D721Med (cell line): ENCODE measurements at regions not wholly inside any gene's neighbourhood (a gene's known extent, or its start where the extent isn't known, plus 50 kb on each side); places are given as distances from the start of the nearest gene placed in this dataset.

Source experiments
- DNase-seq: peaks from one replicate; pipeline ENCODE4 v3.0.0; 2011; ENCODE audit warnings: low spot score; ENCODE audit not compliant: insufficient read length
- FAIRE-seq: peaks from 2 replicates; lab custom pipeline; 2011; peaks lifted over from hg19 to GRCh38; lab: Jason Lieb, UNC
- TF ChIP-seq, protein P1 (sequence below): IDR thresholded peaks from 2 replicates; pipeline ENCODE4 v1.5.1; 2012; ENCODE audit warnings: mild to moderate bottlenecking, control low read depth; ENCODE audit not compliant: insufficient read depth; ENCODE audit errors: missing control alignments

DNA sequence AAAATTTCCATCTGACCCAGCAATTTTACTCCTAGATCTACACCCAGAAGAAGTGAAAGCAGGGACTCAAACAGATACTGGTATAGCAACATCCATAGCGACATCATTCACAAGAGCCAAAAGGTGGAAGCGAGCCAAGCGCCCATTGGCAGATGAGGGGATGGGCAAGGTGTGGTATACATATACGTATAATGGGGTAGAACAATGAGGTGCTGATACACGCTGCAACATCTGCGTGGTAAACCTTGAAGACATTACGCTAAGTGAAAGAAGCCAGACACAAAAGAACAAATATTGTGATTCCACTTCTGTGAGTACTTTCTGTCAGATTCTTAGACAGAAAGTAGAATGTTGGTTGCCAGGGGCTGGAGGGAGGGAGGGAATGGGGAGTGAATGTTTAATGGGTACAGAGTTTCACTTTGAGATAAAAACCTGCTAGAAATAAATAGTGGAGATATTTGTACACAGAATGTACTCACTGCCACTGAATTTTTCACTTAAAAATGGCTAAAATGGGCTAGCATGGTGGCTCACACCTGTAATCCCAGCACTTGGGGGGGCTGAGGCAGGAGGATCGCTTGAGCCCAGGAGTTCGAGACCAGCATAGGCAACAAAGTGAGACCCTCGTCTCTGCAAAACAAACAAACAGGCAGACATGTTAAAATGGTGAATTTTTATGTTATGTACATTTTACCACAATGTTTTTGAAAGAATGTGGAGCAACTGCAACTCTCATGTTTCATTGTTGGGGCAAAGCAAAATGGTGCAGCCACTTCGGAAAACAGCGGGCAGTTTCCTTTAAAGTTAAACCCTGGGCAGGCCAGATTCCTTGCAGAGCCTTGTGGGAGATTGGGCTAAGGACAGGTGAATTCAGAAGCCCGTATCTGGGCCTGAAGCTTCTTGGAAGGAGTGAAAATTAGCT, 103.4 kb upstream of the MYCN start:
- TF ChIP-seq, protein P1, sequence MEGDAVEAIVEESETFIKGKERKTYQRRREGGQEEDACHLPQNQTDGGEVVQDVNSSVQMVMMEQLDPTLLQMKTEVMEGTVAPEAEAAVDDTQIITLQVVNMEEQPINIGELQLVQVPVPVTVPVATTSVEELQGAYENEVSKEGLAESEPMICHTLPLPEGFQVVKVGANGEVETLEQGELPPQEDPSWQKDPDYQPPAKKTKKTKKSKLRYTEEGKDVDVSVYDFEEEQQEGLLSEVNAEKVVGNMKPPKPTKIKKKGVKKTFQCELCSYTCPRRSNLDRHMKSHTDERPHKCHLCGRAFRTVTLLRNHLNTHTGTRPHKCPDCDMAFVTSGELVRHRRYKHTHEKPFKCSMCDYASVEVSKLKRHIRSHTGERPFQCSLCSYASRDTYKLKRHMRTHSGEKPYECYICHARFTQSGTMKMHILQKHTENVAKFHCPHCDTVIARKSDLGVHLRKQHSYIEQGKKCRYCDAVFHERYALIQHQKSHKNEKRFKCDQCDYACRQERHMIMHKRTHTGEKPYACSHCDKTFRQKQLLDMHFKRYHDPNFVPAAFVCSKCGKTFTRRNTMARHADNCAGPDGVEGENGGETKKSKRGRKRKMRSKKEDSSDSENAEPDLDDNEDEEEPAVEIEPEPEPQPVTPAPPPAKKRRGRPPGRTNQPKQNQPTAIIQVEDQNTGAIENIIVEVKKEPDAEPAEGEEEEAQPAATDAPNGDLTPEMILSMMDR = no peak
- no peak for DNase-seq
- no peak for FAIRE-seq

DNA sequence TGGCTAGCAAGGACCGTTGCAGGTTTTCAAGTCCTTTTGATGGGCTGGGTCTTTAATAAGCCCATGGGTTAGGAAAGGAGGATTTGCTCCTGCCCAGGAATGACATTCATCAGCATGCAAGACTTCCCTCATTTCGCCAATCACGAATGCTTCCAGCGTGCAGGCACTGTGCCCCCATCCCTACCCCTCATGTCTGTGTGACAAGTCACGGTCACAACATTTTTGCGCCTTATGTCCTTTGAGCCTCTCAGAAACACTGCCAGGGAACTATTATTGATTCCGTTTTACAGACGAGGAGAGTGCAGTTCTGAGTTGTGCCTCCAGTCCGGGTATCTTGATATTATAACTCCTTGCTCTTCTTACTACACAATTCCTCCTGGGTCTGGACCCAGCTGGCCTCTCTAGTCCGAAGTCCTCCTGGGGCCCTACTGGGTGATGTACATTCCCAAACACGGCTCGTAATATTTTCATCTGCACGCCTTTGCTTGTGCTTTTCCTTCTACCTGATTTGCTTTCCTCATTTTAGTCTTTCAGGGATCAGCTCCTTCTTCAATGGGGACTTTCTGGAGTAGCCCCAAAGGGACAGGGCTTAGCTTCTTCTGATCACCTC, 101.8 kb upstream of the MYCN start:
- TF ChIP-seq, protein P1 = no peak
- no peak for DNase-seq
- no peak for FAIRE-seq

DNA sequence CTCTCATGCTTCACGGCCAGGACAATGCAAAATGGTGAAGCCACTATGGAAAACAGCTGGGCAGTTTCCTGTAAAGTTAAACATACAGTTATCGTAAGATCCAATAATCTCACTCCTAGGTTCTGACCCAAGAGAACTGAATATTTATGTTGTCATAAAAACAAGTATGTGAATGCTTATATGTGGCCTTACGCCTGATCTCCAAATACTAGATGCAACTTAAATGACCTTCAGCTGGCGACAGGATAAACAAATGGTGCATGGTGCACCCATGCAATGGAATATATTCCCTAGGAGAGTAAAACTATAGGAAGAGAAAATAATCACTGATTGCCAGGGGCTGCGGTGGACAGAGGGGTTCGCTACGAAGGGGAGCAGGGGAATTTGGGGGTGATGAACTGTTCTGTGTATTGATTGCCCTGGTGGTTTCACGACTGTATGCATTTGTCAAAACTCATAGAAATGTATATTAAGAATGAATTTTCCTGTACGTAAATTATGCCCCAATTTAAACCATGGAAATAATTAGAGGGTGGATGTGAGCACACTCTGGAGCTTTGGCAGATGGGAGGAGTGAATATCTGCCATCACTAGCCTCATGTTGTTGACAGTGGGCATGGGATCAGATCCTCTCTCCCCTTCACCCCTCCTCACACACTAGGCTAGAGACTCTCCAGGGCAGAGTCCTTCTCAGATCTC, 100.8 kb upstream of the MYCN start:
- FAIRE-seq (no peak), DNase-seq (no peak)
- TF ChIP-seq, protein P1 = no peak

- FAIRE-seq = no peak
- no peak for DNase-seq
- TF ChIP-seq, protein P1 = no peak
These were observed 100.2 kb upstream of the MYCN start for GRCh38 chr2:15840148-15840547.

DNA sequence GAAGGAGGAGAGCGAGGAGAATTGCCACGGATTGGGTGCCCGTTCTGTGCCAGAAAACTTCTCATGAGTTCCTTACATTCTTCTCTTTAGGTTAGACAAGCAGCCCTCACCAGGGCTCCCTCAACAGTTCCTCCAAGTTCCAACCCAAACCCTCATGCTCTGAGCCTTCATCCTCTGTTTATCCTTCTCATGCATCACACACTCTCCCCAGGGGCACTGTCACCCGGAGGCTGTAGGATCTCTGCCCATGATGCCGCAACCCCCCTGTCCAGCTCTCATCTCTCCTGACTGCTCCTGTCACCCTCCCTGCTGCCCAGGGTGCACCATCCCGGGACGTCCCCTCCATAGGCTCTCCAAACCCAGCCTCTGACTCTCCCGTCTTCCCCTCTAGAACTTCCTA, 99.4 kb upstream of the MYCN start:
- FAIRE-seq = no peak
- no peak for DNase-seq
- TF ChIP-seq, protein P1 = no peak

- TF ChIP-seq, protein P1 = no peak
- no peak for FAIRE-seq
- DNase-seq = no peak
These were observed 98.4 kb upstream of the MYCN start for GRCh38 chr2:15841776-15842560.
